Hepatocyte (in vitro differentiated cells): ENCODE measurements at regions not wholly inside any gene's neighbourhood (a gene's known extent, or its start where the extent isn't known, plus 50 kb on each side); places are given as distances from the start of the nearest gene placed in this dataset.

Experiments used
- DNase-seq: peaks from one replicate; pipeline ENCODE4 v3.0.0-alpha.2; 2016; ENCODE audit warnings: low spot score
- H2AFZ ChIP-seq: fragments of 200-600 bp; sonication (generic); 2 replicates; pipeline ENCODE4 v1.6.0; 2016; ENCODE audit warnings: antibody characterized with exemption, mild to moderate bottlenecking
- H3K27ac ChIP-seq: fragments of 200-600 bp; sonication (generic); 2 replicates; pipeline ENCODE4 v1.5.1; 2016; ENCODE audit warnings: mild to moderate bottlenecking
- H3K27me3 ChIP-seq: fragments of 200-600 bp; sonication (generic); 2 replicates; pipeline ENCODE4 v1.6.1; 2016
- H3K36me3 ChIP-seq: fragments of 200-600 bp; sonication (generic); replicated peaks from 2 replicates; pipeline ENCODE4 v1.5.1; 2016; ENCODE audit warnings: low read depth; ENCODE audit not compliant: insufficient read depth
- H3K4me1 ChIP-seq: fragments of 200-600 bp; sonication (generic); 2 replicates; pipeline ENCODE4 v1.5.1; 2016; ENCODE audit warnings: mild to moderate bottlenecking, moderate library complexity; ENCODE audit not compliant: insufficient read depth
- H3K4me2 ChIP-seq: fragments of 200-600 bp; sonication (generic); 2 replicates; pipeline ENCODE4 v1.6.0; 2016
- H3K4me3 ChIP-seq: fragments of 200-600 bp; sonication (generic); 2 replicates; pipeline ENCODE4 v1.5.1; 2016; ENCODE audit warnings: mild to moderate bottlenecking
- H3K79me2 ChIP-seq: fragments of 200-600 bp; sonication (generic); 2 replicates; pipeline ENCODE4 v1.6.0; 2017; ENCODE audit warnings: mild to moderate bottlenecking
- H3K9me2 ChIP-seq: fragments of 200-600 bp; sonication (generic); replicated peaks from 2 replicates; pipeline ENCODE4 v1.6.0; 2017; ENCODE audit warnings: mild to moderate bottlenecking; ENCODE audit not compliant: insufficient read depth
- H3K9me3 ChIP-seq: fragments of 200-600 bp; sonication (generic); 2 replicates; pipeline ENCODE4 v1.5.1; 2016; ENCODE audit warnings: low read depth, mild to moderate bottlenecking
- H4K20me1 ChIP-seq: fragments of 200-600 bp; sonication (generic); 2 replicates; pipeline ENCODE4 v1.6.0; 2016; ENCODE audit warnings: mild to moderate bottlenecking; ENCODE audit not compliant: insufficient read depth, poor library complexity, severe bottlenecking
- CTCF ChIP-seq: fragments of 200-600 bp; sonication (generic); IDR thresholded peaks from 2 replicates; pipeline ENCODE4 v1.5.1; 2016; ENCODE audit warnings: antibody characterized with exemption, mild to moderate bottlenecking; ENCODE audit not compliant: poor library complexity
- EZH2 ChIP-seq: fragments of 200-600 bp; sonication (generic); IDR thresholded peaks from 2 replicates; pipeline ENCODE4 v1.6.1; 2016; ENCODE audit warnings: antibody characterized with exemption, mild to moderate bottlenecking, borderline replicate concordance
- EZH2phosphoT487 ChIP-seq: fragments of 200-600 bp; sonication (generic); IDR thresholded peaks from one replicate; pipeline ENCODE4 v1.6.1; 2018; ENCODE audit warnings: antibody characterized with exemption, mild to moderate bottlenecking, low read depth, moderate library complexity; ENCODE audit not compliant: unreplicated experiment, severe bottlenecking
- WGBS: methylation state at CpG from one replicate; pipeline ENCODE4 v1.1.6; 2016; ENCODE audit warnings: low lambda C conversion rate; ENCODE audit errors: missing lambda C conversion rate; 5-methylcytosine and 5-hydroxymethylcytosine counted together

DNA sequence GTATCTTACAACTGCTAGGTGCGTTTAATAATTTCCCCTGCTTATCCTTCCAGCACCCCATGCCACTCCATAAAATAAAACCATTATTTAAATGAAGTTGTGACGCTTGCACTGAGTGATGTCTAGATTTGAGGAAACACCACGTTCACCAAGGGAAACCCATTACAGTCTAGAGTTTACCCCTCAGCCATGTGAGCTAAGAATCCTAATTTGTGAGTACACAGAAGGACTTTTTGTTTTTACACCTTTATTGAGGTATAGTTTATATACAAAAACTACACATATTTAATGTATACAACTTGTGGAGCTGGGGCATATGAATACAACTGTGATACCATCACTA, 326.8 kb downstream of the RAPGEF2 start:
- H3K79me2 ChIP-seq: no peaks in the 10 kb centered on the region
- no peak for DNase-seq
- no peak overlapping the region for H3K27ac ChIP-seq
- no peaks in the 10 kb centered on the region for H3K9me3 ChIP-seq
- peak overlapping the region; percentile 24 for H2AFZ ChIP-seq
- TF ChIP-seq EZH2phosphoT487 (no peak), EZH2 (no peak), CTCF (no peak)
- no peaks in the 10 kb centered on the region for H3K4me1 ChIP-seq
- H3K27me3 ChIP-seq: no peaks in the 10 kb centered on the region
- no peak overlapping the region for H3K4me3 ChIP-seq
- no peaks in the 10 kb centered on the region for H4K20me1 ChIP-seq
- H3K36me3 ChIP-seq: no peaks in the 10 kb centered on the region
- WGBS: 71% methylated on average over 3 of the region's 3 CpGs
- no peaks in the 10 kb centered on the region for H3K9me2 ChIP-seq
- no peak overlapping the region for H3K4me2 ChIP-seq

GRCh38 chr4:159430896-159431295, 328.0 kb downstream of the RAPGEF2 start:
- no peaks in the 10 kb centered on the region for H3K27me3 ChIP-seq
- H3K4me1 ChIP-seq: no peaks in the 10 kb centered on the region
- no peaks in the 10 kb centered on the region for H4K20me1 ChIP-seq
- TF ChIP-seq EZH2phosphoT487 (no peak), EZH2 (no peak), CTCF (no peak)
- H3K4me3 ChIP-seq: no peak overlapping the region
- H3K36me3 ChIP-seq: no peaks in the 10 kb centered on the region
- 98% methylated on average over 5 of the region's 5 CpGs for WGBS
- no peaks in the 10 kb centered on the region for H3K9me2 ChIP-seq
- no peak overlapping the region for H2AFZ ChIP-seq
- DNase-seq: no peak
- H3K27ac ChIP-seq: no peak overlapping the region
- H3K9me3 ChIP-seq: no peaks in the 10 kb centered on the region
- no peak overlapping the region for H3K4me2 ChIP-seq
- no peaks in the 10 kb centered on the region for H3K79me2 ChIP-seq

DNA sequence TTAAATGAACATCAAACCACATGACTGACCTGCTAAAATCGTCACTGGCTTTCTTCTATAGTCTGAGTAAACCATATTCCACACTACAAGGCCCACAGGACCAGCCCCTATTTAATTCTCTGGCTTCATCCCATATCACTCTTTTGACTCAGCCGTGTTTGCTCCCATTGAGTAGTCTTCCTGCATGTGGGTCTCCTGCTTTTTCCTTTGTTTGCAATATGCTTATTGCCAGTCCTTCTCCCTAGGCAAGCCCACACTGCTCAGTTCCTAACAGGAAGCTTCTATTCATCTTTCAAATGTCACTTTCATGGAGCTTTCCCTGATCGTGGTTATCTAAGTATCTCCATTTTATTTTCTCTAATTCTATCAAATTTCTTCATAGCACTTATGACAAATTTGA, 329.6 kb downstream of the RAPGEF2 start:
- Histone ChIP-seq H3K27ac (no peak overlapping the region), H3K4me1 (no peaks in the 10 kb centered on the region), H3K79me2 (no peaks in the 10 kb centered on the region), H3K36me3 (no peaks in the 10 kb centered on the region), H2AFZ (no peak overlapping the region), H3K9me2 (no peaks in the 10 kb centered on the region), H3K4me2 (no peak overlapping the region), H3K27me3 (no peaks in the 10 kb centered on the region), H3K9me3 (no peaks in the 10 kb centered on the region), H4K20me1 (no peaks in the 10 kb centered on the region), H3K4me3 (no peak overlapping the region)
- no peak for DNase-seq
- WGBS: 86% methylated on average over 3 of the region's 3 CpGs
- TF ChIP-seq EZH2phosphoT487 (no peak), CTCF (no peak), EZH2 (no peak)

DNA sequence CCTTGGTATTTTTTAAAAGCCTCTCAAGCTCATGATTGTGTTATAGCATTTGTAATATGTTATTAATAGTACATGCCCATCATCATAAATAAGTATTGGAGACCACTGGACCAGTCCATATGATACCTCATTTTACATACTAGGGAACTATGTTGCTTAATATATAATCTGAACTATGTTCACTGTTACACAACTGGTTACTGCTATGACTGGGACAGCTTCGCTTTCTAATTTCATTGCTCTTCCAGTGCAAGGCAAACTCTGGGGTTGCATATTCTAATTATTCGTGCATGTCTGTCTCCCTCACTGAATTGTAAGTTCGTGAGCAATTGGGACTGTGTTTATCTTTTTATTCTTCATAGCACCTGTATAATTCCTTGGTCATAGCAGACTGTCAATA, 330.5 kb downstream of the RAPGEF2 start:
- Histone ChIP-seq H4K20me1 (no peaks in the 10 kb centered on the region), H3K79me2 (no peaks in the 10 kb centered on the region), H3K4me3 (no peak overlapping the region), H3K4me2 (no peak overlapping the region), H3K9me3 (no peaks in the 10 kb centered on the region), H3K9me2 (no peaks in the 10 kb centered on the region), H2AFZ (no peak overlapping the region), H3K4me1 (no peaks in the 10 kb centered on the region), H3K27ac (no peak overlapping the region), H3K27me3 (no peaks in the 10 kb centered on the region), H3K36me3 (no peaks in the 10 kb centered on the region)
- 90% methylated on average over 3 of the region's 3 CpGs for WGBS
- DNase-seq: no peak
- no peak for TF ChIP-seq EZH2
- no peak for TF ChIP-seq EZH2phosphoT487
- TF ChIP-seq CTCF: no peak
